ENCODE measurements at regions not wholly inside any gene's neighbourhood (a gene's known extent, or its start where the extent isn't known, plus 50 kb on each side); places are given as distances from the start of the nearest gene placed in this dataset.

GRCh38 chr10:31263903-31264302, 55.1 kb upstream of the ZEB1 start:
- DNase-seq (ENCODE audit: low read depth in 2 of 2, low spot score in 1 of 2), result no peak

- no peak for DNase-seq (ENCODE audit: low read depth in 2 of 2, low spot score in 1 of 2)
Observed at GRCh38 chr10:31268444-31269303, 50.3 kb upstream of the ZEB1 start.

Data from stimulated activated CD8-positive, alpha-beta memory T cell treated with anti-CD3 and anti-CD28 coated beads, Interleukin-4, amount 100 ng/mL, for 1 hour (primary cell).